ENCODE measurements at regions not wholly inside any gene's neighbourhood (a gene's known extent, or its start where the extent isn't known, plus 50 kb on each side); places are given as distances from the start of the nearest gene placed in this dataset.

GRCh38 chr4:123158576-123158975, 236.2 kb upstream of the NUDT6 start:
- TF ChIP-seq CTCF (IDR thresholded peaks at IDR 0.05) (no peak), POLR2A (IDR thresholded peaks at IDR 0.05) (no peak), POLR2AphosphoS5 (IDR thresholded peaks at IDR 0.05) (no peak)
